NCI-H1105 treated with DMSO at 0.1 percent for 48 hours (cell line): ENCODE measurements at regions not wholly inside any gene's neighbourhood (a gene's known extent, or its start where the extent isn't known, plus 50 kb on each side); places are given as distances from the start of the nearest gene placed in this dataset.

Experiments used
- DNase-seq: peaks from one replicate; lab custom pipeline; 2025; lab: John Stamatoyannopoulos, UW

DNA sequence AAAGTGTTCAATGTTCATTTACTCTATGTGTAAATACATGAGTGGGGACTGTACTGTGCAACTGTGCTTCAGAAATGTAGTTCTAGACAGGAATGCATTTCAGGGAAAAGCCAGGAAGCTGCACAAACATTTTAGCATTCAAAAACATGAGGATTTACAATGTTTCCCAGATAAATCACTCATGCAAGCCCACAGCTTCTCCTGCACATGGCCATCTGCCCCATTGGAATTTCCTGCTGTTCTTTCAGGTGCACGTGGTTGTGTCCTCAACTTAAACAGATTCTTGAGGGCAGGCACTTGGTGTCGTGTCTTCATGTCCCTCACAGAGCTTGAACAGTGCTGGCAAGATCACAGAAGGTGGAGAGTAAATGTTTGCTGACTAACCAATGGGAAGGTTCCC lies 101.5 kb downstream of the UNC5CL start:
- DNase-seq: no peak

GRCh38 chr6:40936818-40937251 lies 102.2 kb downstream of the UNC5CL start:
- DNase-seq: no peak

DNA sequence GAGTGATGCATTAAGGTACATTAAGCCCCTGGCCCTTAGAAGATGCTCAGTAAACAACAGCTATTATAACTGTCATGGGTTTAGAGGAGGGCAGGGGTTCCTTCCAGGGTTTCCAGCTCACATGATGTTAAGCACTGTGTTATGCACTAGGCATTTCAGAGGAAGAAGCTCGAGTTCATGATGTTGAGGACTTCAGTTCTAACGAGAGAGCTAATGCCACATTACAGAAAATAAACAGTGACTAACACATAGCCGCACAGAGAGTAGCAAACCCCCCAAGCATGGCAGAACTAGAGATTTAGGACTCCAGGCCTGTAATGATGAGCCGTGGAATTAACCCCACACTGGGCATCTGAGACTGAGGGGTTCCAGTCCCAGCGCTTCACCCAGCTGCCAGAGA lies 105.2 kb downstream of the UNC5CL start:
- no peak for DNase-seq

- DNase-seq: no peak
Measured at GRCh38 chr6:40932953-40933352, 106.1 kb downstream of the UNC5CL start.

GRCh38 chr6:40932366-40932765 lies 106.7 kb downstream of the UNC5CL start:
- DNase-seq: no peak

DNA sequence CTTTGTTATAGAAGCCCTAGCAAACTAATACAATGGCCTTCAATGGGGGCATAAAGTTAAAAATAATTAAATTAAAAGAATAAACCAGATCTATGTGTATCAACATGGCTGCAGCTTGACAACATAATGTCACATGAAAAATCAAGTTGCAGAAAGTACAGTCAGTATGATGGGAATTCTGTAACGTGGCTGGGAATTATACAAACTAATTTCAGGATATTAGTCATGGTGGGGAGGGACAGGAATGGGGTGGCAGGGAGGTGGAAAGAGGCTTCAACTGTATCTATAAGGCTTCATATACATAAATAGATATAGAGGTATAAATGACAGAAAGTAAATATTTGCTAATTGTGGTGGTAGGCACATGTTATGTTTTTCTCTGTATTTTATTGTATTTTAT lies 107.1 kb downstream of the UNC5CL start:
- DNase-seq: no peak

- no peak for DNase-seq
Measured at GRCh38 chr6:40930555-40930954, 108.5 kb downstream of the UNC5CL start.

DNA sequence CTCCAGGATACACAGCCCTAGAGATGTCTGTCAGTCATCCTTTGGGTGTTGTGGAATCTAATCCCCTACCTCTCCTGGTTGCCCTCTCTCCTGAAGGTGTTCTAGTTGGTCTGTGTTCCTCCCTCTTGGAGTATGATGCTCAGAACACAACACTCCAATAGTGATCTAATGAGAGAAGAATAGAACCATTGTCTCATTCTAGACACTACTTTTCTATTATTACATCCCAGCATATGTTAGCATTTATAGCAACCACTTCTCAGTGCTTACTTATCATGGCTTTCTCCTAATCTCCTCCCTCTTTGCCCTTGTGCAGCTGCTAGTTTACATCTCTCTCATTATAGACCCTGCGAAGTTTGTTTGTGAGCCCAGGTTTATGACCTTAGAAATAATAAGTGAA lies 109.0 kb downstream of the UNC5CL start:
- DNase-seq: no peak

GRCh38 chr6:40929176-40929575 lies 109.8 kb downstream of the UNC5CL start:
- DNase-seq: no peak

- no peak for DNase-seq
Measured at GRCh38 chr6:40928763-40929162, 110.3 kb downstream of the UNC5CL start.

DNA sequence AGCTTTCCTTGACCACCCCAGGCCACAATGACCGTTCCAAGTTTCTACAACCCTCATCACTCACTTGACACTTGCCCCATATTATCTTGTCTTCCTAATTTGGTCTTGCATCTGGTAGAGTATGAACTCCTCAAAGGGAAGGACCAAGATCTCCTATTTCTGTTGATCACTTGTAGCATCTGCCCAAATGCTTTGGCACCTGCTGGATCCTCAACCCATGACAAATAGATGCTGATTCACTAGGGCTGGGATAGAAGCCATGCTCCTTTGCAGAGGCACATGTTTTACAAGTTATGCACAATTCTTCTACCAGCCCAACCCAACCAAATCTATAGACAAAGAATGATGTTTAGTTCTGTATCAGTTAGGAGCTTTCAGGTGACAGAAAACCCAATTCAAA lies 110.7 kb downstream of the UNC5CL start:
- no peak for DNase-seq

GRCh38 chr6:40925341-40925740 lies 113.7 kb downstream of the UNC5CL start:
- no peak for DNase-seq

- DNase-seq: no peak
Measured at GRCh38 chr6:40924839-40925238, 114.2 kb downstream of the UNC5CL start.

DNA sequence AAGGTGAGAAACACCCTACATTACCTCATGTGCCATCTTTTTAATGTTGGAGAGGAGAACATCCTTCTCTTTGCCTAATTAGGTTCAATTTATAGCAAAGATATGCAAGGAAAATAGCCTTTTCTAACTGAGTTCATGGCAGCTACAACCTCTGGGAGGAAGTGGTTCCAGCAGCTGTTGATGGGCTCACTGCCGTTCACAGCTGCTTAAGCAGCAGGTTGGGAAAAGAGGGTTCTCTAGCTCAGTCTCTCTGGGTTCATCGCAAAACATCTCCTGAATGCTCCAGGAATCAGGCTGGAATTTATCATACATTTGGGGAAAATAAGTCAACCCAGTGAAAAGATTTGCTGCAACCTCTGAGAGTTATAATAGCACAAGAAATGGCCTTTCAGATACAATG lies 115.1 kb downstream of the UNC5CL start:
- no peak for DNase-seq

- DNase-seq: no peak
Measured at GRCh38 chr6:40923326-40923725, 115.7 kb downstream of the UNC5CL start.

DNA sequence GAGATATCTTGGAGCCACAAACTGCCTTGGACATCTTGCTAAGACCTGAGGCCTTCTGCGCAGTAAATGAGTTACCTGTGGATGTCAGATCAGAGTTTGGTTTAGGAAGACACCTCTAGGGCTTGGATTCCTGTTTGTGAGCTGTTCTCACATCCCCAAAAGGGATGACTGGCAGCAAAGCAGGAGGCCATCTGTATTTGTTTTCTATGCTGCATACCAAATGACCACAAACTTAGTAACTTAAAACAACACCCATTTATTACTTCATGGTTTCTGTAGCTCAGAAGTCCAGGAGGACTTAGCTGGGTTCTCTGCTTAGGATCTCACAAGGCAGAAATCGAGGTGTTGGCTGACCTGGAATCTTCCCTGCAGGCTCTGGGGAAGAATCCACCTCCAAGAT lies 116.7 kb downstream of the UNC5CL start:
- no peak for DNase-seq

DNA sequence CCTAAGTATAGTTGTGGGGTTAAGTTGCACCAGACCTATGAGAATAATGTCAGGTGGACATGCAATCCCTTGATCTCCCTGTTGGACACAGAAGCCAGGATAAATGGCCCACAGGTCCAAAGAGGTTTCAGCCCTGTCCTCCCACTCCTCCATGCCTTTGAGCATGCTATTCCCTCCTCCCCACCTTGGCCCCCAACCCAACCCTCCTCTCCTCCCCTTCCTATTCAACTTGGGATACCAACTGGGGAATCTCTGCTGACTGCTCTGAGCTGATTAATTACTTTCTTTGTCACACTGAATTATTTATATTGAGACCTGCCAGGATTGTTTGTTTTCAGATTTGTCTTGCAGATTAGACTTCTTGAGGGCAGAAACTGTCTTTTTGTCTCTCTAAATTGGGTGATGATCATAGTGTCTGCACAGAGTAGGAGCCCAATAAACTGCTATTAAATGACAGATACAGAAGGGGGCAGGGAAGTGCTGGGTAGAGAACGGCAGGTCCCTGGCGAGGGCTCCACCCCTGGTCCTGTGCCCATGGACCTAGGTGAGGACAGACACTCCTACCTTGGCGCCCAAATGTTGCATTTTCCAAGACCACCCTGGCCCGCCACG lies 120.9 kb downstream of the UNC5CL start:
- no peak for DNase-seq

DNA sequence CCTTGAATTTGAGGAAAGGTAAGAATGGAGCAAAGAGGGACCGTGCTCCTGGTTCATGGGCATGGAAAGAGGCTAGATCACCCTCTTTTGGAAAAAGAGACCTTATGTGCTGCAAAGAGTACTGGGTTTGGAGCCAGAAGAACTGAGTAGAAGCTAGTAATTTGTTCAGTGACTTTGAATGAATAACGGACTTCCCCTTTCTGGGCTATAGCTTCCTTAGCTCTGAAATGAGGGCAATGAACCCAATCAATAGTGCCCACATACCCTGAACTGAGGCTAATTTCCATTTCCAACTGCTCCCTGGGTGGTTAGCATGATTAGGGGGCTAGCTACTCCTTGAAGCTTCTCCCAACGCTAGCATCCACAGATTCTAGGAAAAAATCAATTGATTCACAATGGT lies 121.4 kb downstream of the UNC5CL start:
- DNase-seq: no peak

- DNase-seq: no peak
Measured at GRCh38 chr6:40916845-40917244, 122.2 kb downstream of the UNC5CL start.

DNA sequence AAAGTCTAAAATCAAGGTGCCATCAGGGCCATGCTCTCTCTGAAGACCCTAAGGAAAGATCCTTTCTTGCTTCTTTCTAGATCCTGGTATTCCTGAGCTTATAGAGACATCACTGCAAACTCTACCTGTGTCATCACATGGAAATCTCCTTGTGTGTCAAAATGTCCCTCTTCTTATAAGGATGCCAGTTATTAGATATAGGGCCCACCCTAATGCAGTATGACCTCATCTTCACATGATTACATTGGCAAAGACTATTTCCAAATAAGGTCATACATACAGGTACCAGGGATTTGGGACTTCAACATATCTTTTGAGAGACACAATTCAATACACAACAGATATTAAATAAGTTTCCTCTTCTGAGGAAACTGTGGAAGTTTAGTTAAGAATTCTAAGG lies 123.9 kb downstream of the UNC5CL start:
- no peak for DNase-seq

- no peak for DNase-seq
Measured at GRCh38 chr6:40914005-40914404, 125.0 kb downstream of the UNC5CL start.

GRCh38 chr6:40912158-40912946 lies 126.7 kb downstream of the UNC5CL start:
- DNase-seq: peak; percentile 86

GRCh38 chr6:40910260-40910893 lies 128.6 kb downstream of the UNC5CL start:
- no peak for DNase-seq
